HG03575 (cell line): ENCODE measurements at regions not wholly inside any gene's neighbourhood (a gene's known extent, or its start where the extent isn't known, plus 50 kb on each side); places are given as distances from the start of the nearest gene placed in this dataset.

Source experiments
- ATAC-seq: cut with Tn5 transposase; IDR thresholded peaks from one replicate; pipeline ENCODE4 v1.9.1; 2021; ENCODE audit not compliant: unreplicated experiment, insufficient number of reproducible peaks, low FRiP score; ENCODE audit errors: extremely low read depth

DNA sequence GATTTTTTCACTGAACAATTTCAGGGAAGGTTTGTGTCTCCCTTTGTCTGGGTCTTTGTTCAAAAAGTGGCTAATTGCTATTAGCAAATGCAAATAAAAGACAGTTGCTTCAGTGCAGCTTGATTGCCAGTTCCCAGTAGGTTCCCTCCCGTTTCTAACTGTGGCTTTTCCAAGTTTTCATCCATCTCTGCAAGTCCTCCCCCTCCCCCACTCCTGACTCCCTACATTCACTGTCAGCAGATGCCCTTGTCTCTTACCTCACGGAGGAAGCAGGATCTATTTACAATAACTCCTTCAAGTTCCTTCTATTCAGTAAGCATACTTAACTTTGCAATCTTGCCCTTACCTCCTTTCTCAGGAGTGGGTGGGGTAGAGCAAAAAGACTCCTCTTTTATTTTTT is 55.4 kb upstream of the SCEL start:
- ATAC-seq, result no peak

GRCh38 chr13:77479326-77479725 is 56.2 kb upstream of the SCEL start:
- no peak for ATAC-seq

- no peak for ATAC-seq
These were observed 58.1 kb upstream of the SCEL start for GRCh38 chr13:77477299-77477848.

GRCh38 chr13:77476456-77476855 is 59.0 kb upstream of the SCEL start:
- ATAC-seq, result no peak

- ATAC-seq, result no peak
These were observed 60.0 kb upstream of the SCEL start for GRCh38 chr13:77475345-77476084.

GRCh38 chr13:77470986-77471385 is 64.5 kb upstream of the SCEL start:
- no peak for ATAC-seq

- ATAC-seq, result no peak
These were observed 68.6 kb upstream of the SCEL start for GRCh38 chr13:77466753-77467422.

DNA sequence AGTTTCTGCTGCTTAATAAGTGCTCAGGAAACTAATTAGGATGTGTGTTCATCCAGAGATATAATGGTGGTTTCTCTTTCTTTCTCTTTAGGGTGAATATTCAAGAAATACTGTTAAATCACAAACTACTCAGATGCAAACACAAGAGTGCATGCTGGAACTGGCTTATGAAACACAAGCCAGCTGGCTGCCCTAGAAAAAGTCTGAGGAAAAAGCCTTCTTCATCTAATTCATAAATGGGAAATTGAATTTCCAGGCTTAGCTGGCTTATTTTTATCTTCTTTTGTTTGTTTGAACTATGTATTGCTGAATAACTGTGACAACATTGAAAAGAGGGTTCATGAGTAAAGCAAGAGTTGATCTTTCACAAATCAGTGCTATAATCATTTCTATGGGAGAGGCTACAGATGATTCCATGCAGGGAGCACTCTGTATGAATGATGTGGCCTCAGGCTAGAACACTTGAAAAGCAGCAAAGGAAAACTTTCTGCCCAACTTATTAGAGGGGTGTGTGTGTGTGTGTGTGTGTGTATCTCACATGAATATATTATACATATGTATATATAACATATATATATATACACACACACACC is 69.8 kb upstream of the SCEL start:
- no peak for ATAC-seq

GRCh38 chr13:77460195-77460594 is 75.3 kb upstream of the SCEL start:
- no peak for ATAC-seq

- ATAC-seq, result no peak
These were observed 75.9 kb upstream of the SCEL start for GRCh38 chr13:77459592-77459991.

- no peak for ATAC-seq
These were observed 76.8 kb upstream of the SCEL start for GRCh38 chr13:77458736-77459135.

GRCh38 chr13:77457966-77458365 is 77.5 kb upstream of the SCEL start:
- no peak for ATAC-seq

DNA sequence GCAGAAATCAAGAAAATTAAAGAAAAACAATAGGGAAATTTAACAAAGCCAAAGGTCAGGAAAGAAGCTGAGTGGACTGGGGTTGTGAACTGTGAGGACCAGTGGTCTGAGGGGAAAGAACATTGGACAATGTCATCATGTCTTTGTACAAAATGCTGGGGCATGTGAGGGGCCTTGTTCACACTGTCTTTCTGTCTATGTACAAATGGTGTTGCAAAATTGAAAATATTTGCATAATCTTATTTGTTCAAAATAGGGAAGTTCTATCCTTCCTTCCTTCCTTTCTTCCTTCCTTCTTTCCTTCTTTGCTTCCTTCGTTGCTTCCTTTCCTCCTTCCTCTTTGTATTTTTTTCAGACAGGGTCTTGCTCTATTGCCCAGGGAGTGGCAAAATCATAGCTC is 79.2 kb upstream of the SCEL start:
- ATAC-seq, result no peak

GRCh38 chr13:77449265-77449664 is 86.2 kb upstream of the SCEL start:
- ATAC-seq, result no peak

DNA sequence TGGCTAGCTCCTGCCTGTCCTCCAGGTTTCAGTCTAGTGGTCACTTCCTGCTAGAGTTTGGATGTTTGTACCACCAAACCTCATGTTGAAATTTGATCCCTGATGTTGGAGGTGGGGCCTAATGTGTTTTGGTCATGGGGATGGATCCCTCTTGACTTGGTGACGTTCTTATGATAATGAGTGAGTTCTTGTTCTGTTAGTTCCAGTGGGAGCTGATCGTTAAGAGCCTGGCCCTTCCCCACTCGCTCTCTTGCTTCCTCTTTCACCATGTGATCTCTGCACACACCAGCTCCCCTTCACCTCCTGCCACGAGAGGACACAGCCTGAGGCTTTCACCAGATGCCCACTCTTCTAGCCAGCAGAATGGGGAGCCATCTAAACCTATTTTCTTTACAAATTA is 86.8 kb upstream of the SCEL start:
- ATAC-seq, result no peak

- no peak for ATAC-seq
These were observed 92.0 kb upstream of the SCEL start for GRCh38 chr13:77443511-77443910.

DNA sequence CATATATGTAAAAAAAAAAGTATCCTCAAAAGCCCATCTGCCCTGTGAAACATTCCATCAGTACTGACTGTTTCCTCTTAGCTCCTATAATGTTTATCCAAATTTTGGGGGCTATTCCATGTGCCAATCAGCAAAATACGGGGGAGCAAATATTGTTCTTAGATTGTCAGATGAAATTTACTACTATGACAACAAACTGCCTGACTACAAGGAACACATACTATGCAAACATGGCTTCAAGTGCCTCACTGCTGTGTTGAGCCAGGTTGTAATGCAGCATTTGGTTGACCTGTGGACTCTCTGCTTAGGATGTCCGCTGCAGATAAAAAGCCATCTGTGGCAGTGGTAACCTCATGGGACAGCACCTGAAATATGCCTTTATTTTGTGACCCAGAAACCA is 98.2 kb upstream of the SCEL start:
- no peak for ATAC-seq

DNA sequence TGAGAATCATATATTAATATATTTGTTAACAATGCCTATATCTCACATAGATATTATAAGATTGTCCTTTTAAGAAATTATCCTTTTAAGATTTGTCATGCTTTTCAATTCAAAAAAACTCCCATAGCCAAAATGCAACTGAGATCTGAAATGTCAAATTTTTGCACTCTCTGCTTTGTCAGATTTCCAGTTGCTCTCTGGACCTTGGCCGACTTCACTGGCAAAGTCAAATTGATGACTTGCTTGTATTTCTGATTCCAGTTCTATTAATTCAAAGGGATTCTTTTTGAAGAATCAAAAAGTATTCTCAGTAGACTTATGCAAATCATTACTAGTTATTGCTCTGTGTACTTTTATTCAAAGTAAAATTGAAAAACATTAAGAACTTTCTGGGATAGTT is 101.2 kb upstream of the SCEL start:
- ATAC-seq, result no peak

DNA sequence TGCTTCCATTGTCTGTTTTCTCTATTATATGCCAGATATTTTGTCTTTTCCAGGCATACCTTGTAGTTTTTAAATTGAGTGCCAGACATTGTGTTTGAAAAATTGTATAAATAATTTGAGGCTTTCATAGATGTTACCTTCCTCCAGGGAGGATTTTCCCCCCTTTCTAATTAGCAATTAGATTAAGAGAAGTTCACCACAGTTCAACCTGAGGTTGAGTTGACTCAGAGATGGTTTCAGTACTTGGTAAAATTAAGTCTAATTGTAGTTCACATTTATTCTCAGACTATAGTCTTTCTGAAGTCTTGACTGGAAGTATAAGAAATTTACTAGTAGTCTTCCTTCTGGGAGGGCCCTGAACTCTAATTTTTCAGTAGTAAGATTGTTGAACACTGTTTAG is 104.1 kb upstream of the SCEL start:
- no peak for ATAC-seq

DNA sequence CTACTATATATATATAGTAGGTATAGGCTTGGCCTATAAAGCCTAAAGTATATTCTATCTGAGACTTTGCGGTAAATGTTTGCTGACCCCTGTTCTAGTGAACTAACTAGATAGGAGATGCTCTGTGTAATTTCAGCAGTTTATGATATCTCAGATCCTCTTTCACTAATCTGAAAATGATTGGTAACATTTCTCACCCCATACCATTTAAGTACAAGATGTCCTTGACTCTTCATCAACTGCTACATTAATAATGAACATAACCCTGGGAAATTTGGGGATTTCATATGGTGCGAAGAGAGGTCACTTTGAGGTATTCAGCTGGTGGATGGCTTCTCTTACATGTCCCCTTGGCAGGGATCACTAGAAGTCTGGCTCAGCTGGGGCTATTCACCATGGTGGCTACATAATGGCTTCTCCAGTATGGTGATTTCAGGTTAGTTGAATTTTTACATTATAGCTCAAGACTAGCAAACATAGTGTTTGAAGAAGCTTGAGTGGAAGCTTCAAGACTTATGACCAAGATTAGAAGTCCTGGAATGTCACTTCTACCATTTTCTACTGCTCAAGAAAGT is 103.6 kb upstream of the MYCBP2 start:
- peak; percentile 35 for ATAC-seq
